ENCODE measurements at regions not wholly inside any gene's neighbourhood (a gene's known extent, or its start where the extent isn't known, plus 50 kb on each side); places are given as distances from the start of the nearest gene placed in this dataset.
"Not testable (repeated sequence)": the region's sequence is repeated elsewhere in the genome, so short reads cannot be mapped to it uniquely, and the experiment has no call there.

GRCh38 chr7:14971678-14972077, 69.1 kb upstream of the DGKB start:
- DNase-seq (ENCODE audit: low spot score), result not testable (repeated sequence)

- DNase-seq (ENCODE audit: low spot score), result not testable (repeated sequence)
Observed at GRCh38 chr7:14967376-14967775, 64.8 kb upstream of the DGKB start.

- no peak for DNase-seq (ENCODE audit: low spot score)
Observed at GRCh38 chr7:14962778-14963177, 60.2 kb upstream of the DGKB start.

GRCh38 chr7:14960721-14961120, 58.2 kb upstream of the DGKB start:
- DNase-seq (ENCODE audit: low spot score), result no peak

- DNase-seq (ENCODE audit: low spot score), result no peak
Observed at GRCh38 chr7:14959339-14959738, 56.8 kb upstream of the DGKB start.

- DNase-seq (ENCODE audit: low spot score), result no peak
Observed at GRCh38 chr7:14954035-14954434, 51.5 kb upstream of the DGKB start.

Data from mucosa of gallbladder (tissue), 1 donor.